ENCODE measurements at regions not wholly inside any gene's neighbourhood (a gene's known extent, or its start where the extent isn't known, plus 50 kb on each side); places are given as distances from the start of the nearest gene placed in this dataset.

DNA sequence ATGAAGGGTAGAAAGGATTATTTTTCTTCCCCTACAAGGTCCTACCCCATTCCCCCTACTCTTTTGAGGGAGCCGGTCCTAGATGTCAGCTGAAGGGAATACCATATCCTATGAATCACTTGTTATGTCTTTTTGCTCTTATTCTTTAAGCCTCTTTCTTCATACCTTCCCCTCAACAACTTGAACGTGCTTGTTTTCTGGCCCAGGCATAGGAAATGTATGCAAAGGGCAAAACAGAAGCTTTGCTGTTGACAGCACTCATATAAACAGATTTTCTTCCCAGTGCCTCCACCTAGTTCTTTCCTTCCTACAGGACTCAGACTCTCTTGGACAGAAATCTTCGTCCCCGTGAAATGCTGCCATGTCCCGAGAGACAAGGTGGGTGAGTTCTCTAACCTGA lies 64.6 kb downstream of the TMEM17 start:
- TF ChIP-seq POLR2AphosphoS5 (IDR thresholded peaks at IDR 0.05; ENCODE audit: low read depth, low read length) (no peak), SIN3A (IDR thresholded peaks at IDR 0.05; ENCODE audit: borderline replicate concordance, insufficient read depth, low read depth, low read length) (no peak)
- TF ChIP-seq, protein P1, sequence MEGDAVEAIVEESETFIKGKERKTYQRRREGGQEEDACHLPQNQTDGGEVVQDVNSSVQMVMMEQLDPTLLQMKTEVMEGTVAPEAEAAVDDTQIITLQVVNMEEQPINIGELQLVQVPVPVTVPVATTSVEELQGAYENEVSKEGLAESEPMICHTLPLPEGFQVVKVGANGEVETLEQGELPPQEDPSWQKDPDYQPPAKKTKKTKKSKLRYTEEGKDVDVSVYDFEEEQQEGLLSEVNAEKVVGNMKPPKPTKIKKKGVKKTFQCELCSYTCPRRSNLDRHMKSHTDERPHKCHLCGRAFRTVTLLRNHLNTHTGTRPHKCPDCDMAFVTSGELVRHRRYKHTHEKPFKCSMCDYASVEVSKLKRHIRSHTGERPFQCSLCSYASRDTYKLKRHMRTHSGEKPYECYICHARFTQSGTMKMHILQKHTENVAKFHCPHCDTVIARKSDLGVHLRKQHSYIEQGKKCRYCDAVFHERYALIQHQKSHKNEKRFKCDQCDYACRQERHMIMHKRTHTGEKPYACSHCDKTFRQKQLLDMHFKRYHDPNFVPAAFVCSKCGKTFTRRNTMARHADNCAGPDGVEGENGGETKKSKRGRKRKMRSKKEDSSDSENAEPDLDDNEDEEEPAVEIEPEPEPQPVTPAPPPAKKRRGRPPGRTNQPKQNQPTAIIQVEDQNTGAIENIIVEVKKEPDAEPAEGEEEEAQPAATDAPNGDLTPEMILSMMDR (IDR thresholded peaks at IDR 0.05) = no peak
- TF ChIP-seq, protein P2, sequence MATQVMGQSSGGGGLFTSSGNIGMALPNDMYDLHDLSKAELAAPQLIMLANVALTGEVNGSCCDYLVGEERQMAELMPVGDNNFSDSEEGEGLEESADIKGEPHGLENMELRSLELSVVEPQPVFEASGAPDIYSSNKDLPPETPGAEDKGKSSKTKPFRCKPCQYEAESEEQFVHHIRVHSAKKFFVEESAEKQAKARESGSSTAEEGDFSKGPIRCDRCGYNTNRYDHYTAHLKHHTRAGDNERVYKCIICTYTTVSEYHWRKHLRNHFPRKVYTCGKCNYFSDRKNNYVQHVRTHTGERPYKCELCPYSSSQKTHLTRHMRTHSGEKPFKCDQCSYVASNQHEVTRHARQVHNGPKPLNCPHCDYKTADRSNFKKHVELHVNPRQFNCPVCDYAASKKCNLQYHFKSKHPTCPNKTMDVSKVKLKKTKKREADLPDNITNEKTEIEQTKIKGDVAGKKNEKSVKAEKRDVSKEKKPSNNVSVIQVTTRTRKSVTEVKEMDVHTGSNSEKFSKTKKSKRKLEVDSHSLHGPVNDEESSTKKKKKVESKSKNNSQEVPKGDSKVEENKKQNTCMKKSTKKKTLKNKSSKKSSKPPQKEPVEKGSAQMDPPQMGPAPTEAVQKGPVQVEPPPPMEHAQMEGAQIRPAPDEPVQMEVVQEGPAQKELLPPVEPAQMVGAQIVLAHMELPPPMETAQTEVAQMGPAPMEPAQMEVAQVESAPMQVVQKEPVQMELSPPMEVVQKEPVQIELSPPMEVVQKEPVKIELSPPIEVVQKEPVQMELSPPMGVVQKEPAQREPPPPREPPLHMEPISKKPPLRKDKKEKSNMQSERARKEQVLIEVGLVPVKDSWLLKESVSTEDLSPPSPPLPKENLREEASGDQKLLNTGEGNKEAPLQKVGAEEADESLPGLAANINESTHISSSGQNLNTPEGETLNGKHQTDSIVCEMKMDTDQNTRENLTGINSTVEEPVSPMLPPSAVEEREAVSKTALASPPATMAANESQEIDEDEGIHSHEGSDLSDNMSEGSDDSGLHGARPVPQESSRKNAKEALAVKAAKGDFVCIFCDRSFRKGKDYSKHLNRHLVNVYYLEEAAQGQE (IDR thresholded peaks at IDR 0.05; ENCODE audit: insufficient read depth in 1 of 2, low read depth in 2 of 2, low read length in 1 of 2) = no peak

Measured in Panc1 (cell line).